ENCODE measurements at regions not wholly inside any gene's neighbourhood (a gene's known extent, or its start where the extent isn't known, plus 50 kb on each side); places are given as distances from the start of the nearest gene placed in this dataset.

DNA sequence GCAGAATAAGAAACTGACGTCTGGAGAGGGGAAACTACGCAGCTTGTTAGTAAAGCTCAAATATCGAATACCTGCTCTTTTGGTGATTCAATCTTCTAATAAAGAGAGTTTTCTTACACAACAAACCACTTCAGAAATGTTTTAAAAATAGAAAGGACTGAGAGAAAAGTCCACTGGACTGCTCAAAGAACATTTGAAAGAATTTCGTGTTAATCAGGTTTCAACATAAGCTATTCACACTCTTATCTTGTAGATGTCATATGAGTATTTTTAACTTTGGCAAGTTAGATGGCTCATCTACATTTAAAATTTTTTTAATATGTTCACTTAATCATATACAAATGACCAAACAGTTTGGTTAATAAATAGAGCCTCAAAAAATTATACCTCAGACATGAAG lies 95.6 kb upstream of the FAM216B start:
- 74% methylated on average over 4 of the region's 4 CpGs for WGBS, 2 donors
- Histone ChIP-seq H3K4me1 (peaks cover 0 to 16% (median 0%) of the 10 kb centered on the region in 9 donors), H3K36me3 (no peaks in the 10 kb centered on the region), H3K9me3 (peaks cover 0 to 14% (median 6%) of the 10 kb centered on the region in 11 donors), H3K27ac (peak overlapping the region in 1 of 10 donors; percentile 2), H3K27me3 (no peaks in the 10 kb centered on the region), H3K4me3 (no peak overlapping the region)
- no peak for DNase-seq
- ATAC-seq = no peak
- TF ChIP-seq, protein P1, sequence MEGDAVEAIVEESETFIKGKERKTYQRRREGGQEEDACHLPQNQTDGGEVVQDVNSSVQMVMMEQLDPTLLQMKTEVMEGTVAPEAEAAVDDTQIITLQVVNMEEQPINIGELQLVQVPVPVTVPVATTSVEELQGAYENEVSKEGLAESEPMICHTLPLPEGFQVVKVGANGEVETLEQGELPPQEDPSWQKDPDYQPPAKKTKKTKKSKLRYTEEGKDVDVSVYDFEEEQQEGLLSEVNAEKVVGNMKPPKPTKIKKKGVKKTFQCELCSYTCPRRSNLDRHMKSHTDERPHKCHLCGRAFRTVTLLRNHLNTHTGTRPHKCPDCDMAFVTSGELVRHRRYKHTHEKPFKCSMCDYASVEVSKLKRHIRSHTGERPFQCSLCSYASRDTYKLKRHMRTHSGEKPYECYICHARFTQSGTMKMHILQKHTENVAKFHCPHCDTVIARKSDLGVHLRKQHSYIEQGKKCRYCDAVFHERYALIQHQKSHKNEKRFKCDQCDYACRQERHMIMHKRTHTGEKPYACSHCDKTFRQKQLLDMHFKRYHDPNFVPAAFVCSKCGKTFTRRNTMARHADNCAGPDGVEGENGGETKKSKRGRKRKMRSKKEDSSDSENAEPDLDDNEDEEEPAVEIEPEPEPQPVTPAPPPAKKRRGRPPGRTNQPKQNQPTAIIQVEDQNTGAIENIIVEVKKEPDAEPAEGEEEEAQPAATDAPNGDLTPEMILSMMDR (IDR thresholded peaks at IDR 0.05) = no peak
- intact Hi-C loops (cut with DNase I) = loop anchor here in 1 of 10 donors (10.0 kb wide), 1 partner anchor 119 kb away; no protein-coding TSS in a partner anchor

DNA sequence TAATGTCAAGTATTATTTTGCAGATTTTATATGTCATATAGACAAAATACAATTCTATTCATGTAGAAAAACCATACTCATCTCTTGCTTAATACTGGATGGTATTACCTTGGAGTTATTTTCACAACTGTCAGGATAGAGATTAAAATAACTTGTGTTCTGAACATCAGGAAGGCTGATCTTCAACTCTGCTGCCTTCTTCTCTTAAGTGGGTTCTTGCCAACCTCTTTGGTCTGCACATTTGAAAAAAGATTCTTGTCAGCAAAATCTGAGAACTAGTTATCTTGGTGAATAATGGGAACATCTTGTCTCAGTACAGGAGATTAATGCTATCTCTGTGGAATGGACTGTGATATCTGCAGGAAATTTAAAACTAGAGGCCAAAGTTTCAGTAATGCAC lies 95.2 kb upstream of the FAM216B start:
- DNase-seq (no peak), ATAC-seq (no peak)
- H3K27me3 ChIP-seq = no peaks in the 10 kb centered on the region
- H3K4me3 ChIP-seq = no peak overlapping the region
- no peaks in the 10 kb centered on the region for H3K36me3 ChIP-seq
- H3K4me1 ChIP-seq = peaks cover 0 to 16% (median 0%) of the 10 kb centered on the region in 9 donors
- no peak overlapping the region for H3K27ac ChIP-seq
- TF ChIP-seq, protein P1 (IDR thresholded peaks at IDR 0.05) = no peak
- H3K9me3 ChIP-seq = peaks cover 0 to 14% (median 6%) of the 10 kb centered on the region in 11 donors
- intact Hi-C loops (cut with DNase I) = loop anchor here in 1 of 10 donors (10.0 kb wide), 1 partner anchor 119 kb away; no protein-coding TSS in a partner anchor

DNA sequence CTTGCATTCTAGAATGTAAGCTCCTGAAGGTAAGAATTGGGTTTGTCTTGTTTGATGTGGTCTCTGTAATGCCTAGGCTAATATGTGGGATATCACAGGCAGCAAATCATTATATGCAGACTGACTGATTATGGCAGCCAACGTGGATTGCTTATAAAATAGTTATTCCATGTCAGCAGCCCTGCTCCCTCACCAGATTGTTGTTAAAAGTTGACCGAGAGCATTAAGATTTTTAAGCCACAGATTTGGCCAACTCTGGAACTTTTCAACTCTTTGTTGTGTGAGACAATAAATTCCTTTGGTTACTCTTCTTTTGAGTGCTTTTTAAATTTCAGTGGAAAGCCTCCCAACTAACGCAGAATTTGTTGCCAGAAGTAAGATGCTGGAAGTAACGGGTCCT lies 92.6 kb upstream of the FAM216B start:
- Histone ChIP-seq H3K36me3 (no peaks in the 10 kb centered on the region), H3K27me3 (no peaks in the 10 kb centered on the region), H3K4me1 (peaks cover 0 to 16% (median 0%) of the 10 kb centered on the region in 9 donors), H3K27ac (no peak overlapping the region), H3K9me3 (peaks cover 0 to 23% (median 6%) of the 10 kb centered on the region in 11 donors), H3K4me3 (no peak overlapping the region)
- ATAC-seq (no peak), DNase-seq (no peak)
- WGBS, 2 donors = 67 to 77% methylated on average over 4 of the region's 4 CpGs
- intact Hi-C loops (cut with DNase I) = loop anchor here in 1 of 10 donors (10.0 kb wide), 1 partner anchor 116 kb away; no protein-coding TSS in a partner anchor
- TF ChIP-seq, protein P1 (IDR thresholded peaks at IDR 0.05) = no peak

DNA sequence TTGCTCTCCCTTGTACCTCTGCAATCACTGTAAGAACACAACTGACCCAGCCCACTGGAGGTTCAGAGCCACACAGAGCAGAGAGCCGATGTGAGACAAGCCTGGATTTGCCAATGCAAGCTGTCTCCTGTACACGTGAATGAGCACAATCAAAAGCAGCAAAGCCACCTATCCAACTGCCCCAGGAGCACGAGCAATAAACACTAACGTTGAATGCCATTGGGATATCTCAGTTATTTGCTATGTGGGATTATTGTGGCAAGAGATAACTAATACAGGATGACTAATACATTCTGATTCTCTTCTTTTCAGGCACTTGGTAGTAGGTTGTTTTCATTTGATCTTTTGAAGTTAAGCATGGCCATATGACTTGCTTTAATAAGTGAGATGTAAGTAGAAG lies 85.2 kb upstream of the FAM216B start:
- Histone ChIP-seq H3K36me3 (no peaks in the 10 kb centered on the region), H3K27ac (no peak overlapping the region), H3K27me3 (no peaks in the 10 kb centered on the region), H3K4me3 (no peak overlapping the region), H3K4me1 (no peaks in the 10 kb centered on the region), H3K9me3 (peaks cover 0 to 9% (median 0%) of the 10 kb centered on the region in 11 donors)
- WGBS, 2 donors = 49 to 63% methylated on average over 4 of the region's 4 CpGs
- ATAC-seq = no peak
- TF ChIP-seq, protein P1 (IDR thresholded peaks at IDR 0.05) = no peak
- intact Hi-C loops (cut with DNase I) = no loop called here
- no peak for DNase-seq

Data from heart right ventricle (tissue), 16 donors.